ENCODE measurements at regions not wholly inside any gene's neighbourhood (a gene's known extent, or its start where the extent isn't known, plus 50 kb on each side); places are given as distances from the start of the nearest gene placed in this dataset.
A peak's percentile ranks its signal among the peaks of the same experiment; 100 is the strongest.
"Not testable (repeated sequence)": the region's sequence is repeated elsewhere in the genome, so short reads cannot be mapped to it uniquely, and the experiment has no call there.

DNA sequence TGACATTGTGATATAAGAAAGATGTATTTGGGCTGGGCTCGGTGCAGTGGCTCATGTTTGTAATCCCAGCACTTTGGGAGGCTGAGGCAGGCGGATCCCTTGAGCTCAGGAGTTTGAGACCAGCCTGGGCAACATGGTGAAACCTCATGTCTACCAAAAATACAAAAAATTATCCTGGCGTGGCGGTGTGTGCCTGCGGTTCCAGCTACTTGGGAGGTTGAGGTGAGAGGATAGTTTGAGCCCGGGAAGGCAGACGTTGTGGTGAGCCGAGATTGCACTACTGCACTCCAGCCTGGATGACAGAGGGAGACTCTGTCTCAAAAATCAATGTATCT, 201.9 kb downstream of the SEC14L1 start:
- not testable (repeated sequence) for ATAC-seq

DNA sequence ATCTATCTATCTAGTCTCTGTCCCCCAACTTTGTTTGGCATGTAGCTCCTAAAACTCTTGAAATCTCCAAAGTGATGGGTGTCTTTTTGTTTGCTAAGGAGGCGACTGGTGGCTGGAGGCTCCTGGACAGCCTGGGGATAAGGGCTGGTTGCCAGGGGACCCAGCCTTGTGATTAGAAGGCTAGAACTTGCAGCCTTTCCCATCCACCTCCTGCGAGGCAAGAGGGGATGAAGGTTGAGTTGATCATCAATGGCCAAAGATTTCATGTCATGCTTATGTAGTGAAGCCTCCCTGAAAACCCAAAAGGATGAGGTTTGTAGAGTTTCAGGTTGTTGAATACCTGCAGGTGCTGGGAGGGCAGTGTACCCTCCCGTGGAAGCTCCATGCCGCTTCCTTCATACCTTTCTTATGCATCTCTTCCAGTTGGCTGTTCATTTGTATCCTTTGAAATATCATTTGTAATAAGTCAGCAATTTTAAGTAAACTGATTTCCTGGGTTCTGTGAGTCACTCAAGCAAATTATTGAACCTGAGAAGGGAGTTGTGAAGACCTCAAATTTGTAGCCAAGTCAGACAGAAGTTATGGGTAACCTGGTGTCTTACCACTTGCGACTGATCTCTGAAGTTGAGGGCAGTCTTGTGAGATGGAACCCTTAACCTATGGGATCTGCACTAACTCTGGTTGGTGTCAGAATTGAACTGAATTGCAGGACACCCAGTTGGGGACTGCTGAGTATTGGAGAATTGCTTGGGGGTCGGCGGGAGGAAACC, 202.4 kb downstream of the SEC14L1 start:
- peak; percentile 52 to 58 for ATAC-seq

DNA sequence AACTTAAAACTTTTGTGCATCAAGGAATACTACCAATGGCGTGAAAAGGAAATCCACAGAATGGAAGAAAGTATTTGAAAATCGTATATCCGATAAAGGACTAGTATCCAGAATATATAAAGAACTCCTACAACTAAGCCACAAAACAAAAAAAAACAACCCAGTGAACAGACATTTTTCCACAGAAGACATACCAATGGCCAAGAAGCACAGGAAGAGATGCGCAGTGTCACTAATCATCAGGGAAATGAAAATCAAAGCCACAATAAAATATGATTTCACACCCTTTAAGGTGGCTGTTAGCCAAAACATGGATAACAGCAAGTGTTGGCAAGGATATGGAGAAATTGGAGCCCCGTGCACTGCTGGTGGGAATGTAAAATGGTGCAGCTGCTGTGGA, 203.3 kb downstream of the SEC14L1 start:
- ATAC-seq: no peak

DNA sequence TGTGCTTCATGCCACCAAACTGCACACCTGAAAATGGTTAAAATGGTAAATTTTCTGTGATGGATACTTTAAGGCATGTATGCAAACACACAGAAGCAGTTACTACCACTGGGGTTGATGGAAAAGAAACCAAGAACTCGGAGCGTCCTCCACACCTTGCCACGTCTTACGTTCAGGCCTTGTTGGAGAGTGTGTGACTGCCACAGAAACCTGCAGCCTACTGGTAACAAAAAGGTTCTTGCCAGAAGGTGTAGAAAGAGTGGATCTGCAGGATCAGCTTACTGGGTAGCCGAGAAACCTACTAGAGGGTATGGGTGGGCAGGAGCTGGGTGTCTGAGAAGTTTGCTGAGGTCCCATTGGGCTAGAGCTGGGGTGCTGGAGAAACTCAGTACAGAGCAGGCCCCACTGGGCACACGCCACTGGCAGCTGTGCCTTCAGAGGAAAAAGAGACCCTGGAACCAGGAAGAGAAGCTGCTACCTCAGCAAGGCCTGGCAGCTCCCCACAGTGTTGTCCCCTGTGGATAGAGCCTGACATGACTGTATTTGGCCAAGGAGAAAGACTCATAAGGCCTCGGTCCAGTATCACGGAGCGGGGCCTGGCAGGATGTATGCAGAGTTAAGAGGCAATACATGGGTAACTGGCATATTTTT, 204.6 kb downstream of the SEC14L1 start:
- no peak for ATAC-seq

DNA sequence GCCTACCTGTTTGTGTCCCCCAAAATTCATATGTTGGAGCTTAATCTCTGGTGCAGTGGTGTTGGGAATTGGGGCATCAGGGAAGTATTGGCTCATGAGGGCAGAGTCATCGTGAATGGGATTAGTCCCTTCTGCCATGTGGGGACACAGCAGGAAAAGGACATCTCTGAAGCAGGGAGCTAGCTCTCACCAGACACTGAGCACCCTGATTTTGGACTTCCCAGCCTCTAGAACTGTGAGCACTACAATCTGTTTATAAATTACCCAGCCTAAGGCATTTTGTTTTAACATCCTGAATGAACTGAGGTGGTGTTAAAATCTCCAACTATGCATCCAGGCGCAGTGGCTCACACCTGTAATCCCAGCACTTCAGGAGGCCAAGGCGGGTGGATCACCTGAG, 206.0 kb downstream of the SEC14L1 start:
- ATAC-seq: no peak

DNA sequence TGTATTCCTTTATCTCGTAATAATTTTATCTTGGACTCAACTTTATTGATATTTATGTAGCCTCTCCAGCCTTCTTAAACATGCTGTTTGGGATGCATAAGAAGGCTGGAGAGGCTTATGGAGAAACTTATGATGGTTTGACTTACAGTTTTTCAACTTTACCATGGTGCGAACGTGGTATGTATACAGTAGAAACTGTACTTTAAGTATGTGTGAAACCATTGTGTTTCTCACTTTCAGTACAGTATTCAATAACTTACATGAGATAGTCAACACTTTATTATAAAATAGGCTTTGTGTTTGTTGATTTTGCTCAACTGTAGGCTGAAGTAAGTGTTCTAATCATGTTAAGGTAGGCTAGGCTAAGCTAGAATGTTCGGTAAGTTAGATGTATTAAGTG, 206.8 kb downstream of the SEC14L1 start:
- no peak for ATAC-seq

DNA sequence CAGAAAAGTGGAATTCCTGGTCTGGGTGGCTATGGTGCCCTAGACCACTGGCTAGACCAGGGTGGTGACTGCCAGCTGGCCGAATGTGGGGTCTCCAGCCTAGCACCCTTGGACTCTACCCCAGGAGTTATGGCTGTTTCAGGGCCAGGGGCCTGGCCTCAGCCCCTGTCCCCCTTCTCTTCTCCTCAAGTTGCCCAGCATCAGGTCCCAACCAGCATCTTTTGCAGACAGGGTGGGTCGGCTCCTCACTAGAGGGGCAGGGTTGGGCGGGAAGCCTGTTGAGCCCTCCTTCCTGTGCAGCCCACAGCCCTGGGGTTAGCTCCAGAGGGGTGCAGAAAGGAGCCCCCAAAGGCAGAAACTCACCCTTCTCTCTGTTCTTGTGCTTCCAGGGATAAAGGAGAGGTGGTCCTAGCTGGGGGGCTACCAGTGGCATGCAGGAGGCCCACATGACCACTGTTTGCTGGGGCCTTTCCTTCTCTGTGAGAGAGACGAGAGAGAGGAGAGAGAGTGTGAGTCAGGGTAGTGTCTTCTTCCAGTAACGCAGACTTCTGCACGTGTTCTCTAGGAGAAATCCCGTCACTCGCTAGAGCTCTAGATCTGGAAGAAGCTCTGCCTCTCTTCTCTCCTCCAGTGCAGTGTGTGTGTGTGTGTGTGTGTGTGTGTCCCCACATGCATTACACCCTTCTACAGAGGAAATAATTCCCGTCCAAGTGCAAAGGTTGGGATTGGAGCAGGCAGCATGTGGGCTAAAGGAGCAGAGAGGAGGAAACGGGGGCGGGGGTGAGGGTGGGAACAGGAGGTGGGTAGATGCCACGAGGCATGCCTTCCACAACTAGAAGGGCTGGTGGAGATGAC, 209.4 kb downstream of the SEC14L1 start:
- no peak for ATAC-seq

DNA sequence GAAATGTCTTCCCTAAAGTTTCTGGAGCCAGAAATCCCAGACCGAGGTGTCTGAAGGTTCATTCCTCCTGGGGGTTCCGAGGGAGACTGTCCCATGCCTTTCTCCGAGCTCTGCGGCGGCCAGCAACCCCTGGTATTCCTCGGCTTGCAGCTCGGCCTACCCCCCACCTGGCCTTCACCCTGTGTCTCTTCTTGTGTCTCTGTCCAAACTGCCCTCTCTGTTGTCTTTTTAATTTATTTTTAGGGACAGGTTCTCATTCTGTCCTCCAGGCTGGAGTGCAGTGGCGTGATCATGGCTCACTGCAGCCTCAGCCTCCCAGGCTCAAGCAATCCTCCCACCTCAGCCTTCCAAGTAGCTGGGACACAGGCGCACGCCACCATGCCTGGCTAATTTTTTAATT, 211.7 kb downstream of the SEC14L1 start:
- ATAC-seq: no peak

DNA sequence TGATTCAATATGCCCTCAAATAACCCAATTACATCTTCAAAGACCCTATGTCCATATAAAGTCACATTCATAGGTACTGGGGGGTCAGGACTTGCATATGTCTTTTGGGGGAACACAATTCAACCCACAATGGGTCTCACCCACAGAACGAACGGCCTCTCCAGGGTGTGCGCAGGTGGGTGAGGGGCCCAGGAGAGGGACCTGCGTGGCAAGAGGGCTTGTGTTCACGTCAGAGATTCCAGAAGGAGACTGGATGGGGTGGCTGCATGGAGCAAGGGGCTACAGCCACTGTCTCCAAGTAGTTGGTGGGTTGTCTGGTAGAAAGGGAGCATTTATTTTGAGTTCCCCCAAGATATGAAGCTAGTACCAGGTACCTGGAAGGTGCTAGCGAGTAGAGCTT, 212.2 kb downstream of the SEC14L1 start:
- ATAC-seq: no peak

DNA sequence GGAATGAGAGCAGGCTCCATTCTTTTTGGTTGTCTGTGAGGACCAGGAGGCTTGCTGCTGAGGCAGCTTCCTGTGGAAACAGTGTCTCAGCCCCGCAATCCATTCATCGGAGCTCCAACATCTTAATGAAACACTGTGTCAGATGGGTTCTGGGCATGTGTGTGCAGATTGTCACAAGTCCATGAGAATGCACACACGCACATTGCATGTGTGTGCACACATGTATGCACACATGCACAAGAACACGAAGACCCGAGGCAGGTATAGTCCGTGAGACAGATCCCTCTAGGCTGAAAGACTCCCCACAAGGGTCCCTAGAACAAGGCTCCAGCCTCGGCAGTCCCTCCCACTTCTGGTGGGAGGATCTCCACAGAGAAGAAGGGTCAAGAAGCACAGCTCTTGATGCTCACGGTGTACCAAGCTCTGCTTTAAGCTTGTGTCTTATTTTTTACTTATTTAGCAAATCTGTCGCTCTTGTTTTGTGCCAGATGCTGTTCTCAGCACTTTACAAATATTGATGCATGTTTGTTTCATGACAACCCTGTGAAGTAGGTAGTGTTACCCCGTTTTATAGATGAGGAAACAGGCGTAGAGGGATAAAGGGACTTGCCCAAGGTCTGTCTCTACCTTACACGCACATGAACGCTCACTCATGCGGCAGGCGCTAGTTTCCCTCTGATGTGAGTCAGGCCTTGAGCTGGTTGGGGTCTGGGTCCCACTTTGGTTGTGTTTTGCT, 213.1 kb downstream of the SEC14L1 start:
- ATAC-seq: peak in 1 of 2 donors; percentile 39

DNA sequence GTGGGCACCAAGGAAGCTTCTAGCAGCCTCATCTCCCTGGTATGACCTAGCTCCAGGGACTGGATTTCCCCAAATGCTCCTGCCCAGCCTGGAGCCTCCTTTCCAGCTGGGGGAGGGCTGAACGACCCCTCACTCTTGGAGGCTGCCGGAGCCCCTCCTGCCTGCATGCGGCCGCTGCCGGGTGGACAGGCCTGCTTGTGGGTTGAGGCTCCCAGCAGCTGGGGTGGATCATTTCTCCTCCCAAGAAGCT, 213.6 kb downstream of the SEC14L1 start:
- ATAC-seq: no peak

DNA sequence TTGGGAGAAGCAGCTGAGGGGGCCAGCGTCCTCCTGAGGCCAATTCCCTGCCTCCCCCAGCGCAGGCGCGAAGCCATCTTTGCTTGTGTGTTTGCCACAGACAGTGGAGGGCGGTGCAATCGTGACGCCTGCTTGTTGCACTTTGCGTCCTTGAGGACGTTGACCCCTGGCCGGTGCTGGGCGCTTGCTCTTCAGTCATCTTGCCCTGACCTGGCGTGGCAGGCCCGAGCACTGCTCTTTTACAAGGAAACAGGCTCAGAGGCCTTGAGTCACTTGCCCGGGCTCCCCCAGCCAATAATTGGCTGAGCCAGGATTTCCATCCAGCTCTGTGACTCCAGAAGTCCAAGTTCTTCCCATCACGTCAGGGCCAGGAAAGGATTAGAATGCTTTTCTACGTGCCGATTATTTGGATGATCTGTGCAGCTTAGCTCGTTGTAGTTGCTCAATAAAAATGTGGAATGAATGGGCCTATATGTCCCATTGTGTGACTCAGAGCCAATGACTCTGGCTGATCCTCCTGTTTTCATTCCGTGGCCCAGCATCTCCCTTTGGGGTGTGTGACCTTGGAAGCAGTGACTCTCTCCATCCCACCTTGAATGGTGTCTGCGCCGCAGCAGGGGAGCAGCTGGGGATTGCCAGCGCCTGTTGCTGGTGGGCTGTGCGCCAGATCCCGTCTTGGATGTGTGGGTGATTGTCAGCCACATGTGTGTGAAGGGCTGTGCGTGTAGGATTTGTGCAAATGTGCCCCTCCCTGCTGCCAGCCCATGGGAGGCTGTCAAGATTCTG, 214.1 kb downstream of the SEC14L1 start:
- no peak for ATAC-seq

DNA sequence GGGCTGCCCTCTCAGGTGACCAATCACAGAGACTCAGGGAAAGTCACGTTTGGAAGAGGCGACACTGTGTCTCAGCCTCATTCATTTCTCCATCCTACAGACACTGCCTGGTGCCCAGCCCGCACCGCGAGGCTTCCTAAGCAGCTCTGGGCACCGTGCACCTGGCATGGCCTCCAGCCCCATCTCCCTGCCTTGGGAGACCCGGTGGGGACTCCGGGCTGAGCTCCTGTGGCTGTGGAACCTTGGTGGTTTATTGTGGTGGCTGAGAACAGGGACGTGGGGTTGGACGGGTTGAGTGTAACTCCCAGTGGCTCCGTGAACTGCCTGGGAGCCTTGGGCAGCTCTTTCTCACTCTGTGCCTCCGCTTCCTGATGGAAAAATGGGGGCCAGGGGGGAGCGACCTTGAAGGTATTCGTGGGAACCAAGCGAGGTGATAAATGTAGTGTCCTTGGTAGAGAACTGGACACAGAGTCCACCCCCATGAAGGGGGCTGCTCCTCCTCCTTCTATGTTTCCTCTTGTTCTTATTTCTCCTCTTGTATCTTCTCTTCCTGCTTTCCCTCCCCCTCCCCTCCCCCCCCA, 215.4 kb downstream of the SEC14L1 start:
- ATAC-seq: no peak

DNA sequence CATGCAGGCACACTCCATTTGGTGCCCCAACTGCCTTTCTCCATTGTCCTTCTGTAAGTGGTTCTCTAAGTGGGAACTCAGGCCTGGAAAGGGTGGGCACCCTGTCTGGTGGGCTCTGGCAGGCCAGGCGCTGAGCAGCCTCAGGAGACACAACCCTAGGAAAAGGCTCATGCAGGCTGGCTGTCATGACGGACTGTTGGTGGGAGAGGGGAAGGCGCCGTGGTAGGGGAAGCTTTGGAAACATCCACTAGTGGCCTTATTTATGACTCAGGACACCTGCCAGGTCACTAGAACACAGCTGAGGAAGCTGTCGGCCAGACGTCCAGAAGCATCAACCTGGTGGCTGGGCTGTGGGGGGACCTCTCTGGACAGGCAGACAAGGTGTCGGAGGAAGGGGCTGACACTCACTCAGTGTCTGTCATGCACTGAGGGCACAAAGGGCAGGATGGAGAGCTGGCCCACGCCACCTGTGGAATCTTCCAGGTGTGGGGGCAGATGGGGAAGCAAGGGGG, 216.0 kb downstream of the SEC14L1 start:
- ATAC-seq: no peak

DNA sequence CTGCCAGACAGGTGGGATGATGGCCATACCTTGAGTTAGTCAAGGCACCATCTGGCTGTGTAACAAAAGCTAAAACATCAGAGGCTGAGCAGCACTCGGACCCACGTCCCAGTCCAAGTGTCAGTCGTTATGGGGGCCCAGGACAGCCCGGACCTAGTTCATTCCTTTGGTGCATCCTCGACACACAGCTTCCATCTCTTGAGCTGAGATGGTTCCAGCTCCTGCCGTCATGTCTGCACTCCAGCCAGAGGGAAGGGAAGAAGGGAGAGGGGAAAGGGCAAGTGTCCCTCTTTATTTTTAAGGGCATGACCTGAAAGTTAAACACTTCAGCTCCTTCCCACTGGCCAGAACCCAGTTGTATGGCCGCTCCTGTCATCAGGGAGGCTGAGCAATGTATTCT, 218.0 kb downstream of the SEC14L1 start:
- no peak for ATAC-seq

DNA sequence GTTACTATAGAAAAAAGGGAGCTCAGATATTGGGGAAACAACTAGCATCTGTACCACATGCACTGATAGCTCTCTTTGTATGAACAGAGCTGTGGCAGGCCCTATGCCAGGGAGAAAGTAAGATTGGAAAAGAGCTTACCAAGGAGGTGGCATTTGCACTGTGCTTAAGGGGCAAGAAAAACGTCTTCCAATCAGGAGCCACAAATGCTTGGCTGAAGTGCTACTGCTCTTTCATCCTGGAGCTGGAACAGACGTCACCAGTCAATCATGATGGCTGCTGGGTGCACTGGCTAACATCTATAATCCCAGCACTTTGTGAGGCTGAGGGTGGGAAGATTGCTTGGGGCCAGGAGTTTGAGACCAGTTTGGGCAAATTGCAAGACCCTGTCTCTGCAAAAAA, 218.5 kb downstream of the SEC14L1 start:
- ATAC-seq: no peak

DNA sequence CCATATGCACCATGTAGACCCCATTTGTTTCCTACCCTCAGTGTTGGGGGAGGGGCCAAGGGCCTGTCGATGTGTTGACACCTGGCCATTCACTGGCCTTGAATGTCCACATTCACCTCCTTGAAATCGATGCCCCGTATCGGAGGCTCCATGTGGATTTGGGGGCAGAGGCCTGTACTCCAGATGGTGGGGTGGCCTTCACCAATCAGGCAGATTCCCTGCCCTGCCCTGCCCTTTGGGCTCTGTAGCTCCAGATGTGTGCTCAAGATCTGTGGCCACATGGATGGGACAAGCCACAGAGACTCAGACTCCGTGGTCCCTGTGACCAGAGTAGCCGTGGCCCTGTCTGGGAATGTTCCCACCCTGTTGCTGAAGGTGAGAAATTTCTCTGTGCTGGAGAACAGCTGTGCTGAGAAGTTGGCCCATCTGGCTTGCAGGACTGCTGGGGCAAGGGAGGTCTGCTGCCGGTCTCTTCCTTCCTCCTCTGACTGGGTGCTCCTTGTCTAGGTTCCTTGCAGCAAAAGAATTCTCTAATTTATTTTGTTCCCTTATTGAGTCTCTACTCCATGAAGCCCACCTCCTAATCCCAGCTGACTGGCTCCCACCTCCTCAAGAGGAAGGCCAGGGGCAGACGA, 221.3 kb downstream of the SEC14L1 start:
- no peak for ATAC-seq

DNA sequence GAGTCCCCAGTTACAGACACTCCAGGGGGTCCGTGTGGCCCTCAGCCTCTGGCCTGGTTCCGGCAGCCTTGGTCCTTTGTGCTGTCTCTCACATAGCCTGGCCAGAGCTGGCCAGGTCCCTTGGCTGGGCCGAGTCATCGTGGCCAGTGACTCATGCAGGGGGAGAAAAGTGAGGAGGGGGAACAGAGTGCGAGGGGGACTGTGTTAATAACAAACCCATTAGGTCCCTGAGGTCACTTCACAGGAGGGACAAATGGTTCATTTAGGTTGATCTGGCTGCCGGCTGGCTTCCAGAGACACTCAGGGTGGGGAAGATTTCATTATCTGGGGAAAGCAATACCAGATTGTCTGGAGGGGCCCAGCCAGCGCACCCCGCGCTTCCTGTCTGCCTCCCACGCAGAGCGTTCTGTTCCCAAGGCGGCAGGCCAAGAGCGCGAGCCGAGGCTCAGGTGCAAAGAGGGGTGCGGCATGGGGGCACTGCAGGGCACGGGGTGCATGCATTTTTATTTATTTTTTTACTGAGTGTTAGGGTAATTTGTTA, 223.1 kb downstream of the SEC14L1 start:
- ATAC-seq: peak in 1 of 2 donors; percentile 25

DNA sequence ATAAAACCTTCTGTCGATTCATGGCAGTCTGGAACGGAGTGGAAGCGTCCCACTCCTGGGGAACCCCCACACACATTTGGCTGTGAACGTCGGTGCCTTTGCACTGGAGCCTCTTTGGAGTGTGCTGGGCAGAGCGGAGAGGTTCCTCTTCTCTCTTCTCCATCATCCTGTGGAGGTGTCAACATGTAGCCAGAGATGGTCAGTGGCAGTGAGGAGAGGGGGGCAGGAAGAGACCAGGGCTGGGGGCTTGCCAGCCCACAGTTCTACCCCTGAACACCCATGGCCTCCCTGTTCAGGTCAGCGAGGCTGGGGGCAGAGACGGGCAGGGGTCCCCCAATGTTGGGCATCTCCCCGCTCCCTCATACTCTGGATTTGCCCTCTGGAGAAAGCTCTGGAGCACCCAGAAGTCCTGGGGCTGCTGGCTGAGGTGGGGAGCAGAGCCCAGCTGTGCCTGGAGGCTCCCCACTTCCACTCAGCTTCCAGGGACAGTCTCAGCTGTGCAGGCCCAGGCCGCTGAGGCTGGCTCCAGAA, 223.7 kb downstream of the SEC14L1 start:
- ATAC-seq: peak in 1 of 2 donors; percentile 22

DNA sequence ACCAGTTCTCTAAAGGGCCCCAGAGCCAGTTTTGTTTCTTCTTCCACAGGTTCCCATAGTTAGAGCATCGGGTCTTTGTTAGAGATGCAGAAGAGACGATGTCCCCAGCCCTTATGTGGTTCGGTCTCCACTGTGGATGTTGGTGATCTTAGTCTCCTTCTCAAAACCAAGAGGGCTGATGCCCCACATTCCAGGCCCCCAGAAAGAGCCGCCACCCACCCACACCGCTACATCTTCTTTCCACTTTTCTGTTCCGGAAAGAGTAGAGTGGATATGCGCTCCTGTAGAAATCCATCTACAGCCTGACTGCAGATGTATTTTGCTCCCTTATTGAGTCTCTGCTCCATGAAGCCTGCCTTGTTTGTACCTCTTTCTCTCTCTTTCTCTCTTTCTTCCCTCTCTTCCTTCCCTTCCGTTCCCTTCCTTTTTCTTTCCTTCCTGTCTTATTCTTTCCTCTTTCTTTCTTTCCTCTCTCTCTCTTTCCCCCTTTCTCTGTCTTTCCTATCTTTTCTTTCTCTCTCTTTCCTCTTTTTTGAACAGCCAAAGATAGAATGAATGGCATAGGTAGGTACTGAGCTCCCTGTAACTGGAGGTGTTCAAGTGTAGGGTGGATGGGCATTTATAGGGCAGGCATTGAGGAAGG, 224.3 kb downstream of the SEC14L1 start:
- ATAC-seq: no peak

Measured in activated CD4-positive, CD25-positive, alpha-beta regulatory T cell treated with anti-CD3 and anti-CD28 coated beads, Interleukin-2, amount 50 U/mL, for 24 hours (primary cell).